Dendritic cell treated with granulocyte-macrophage colony-stimulating factor and Interleukin-4, amounts not matched to agents 40 ng/mL and 50 ng/mL, for 4 days (primary cell): ENCODE measurements at regions not wholly inside any gene's neighbourhood (a gene's known extent, or its start where the extent isn't known, plus 50 kb on each side); places are given as distances from the start of the nearest gene placed in this dataset.
"Not testable (repeated sequence)": the region's sequence is repeated elsewhere in the genome, so short reads cannot be mapped to it uniquely, and the experiment has no call there.

ENCODE experiments used
- H3K27ac Mint-ChIP-seq: one replicate; pipeline ENCODE4 v1.8.0; 2022; ENCODE audit warnings: mild to moderate bottlenecking, mixed read lengths
- H3K27me3 Mint-ChIP-seq: one replicate; pipeline ENCODE4 v1.8.0; 2022; ENCODE audit warnings: mild to moderate bottlenecking, mixed read lengths
- H3K36me3 Mint-ChIP-seq: one replicate; pipeline ENCODE4 v1.8.0; 2022; ENCODE audit warnings: low read depth, mixed read lengths
- H3K4me1 Mint-ChIP-seq: one replicate; pipeline ENCODE4 v1.8.0; 2022; ENCODE audit warnings: low read depth, mixed read lengths
- H3K4me3 Mint-ChIP-seq: one replicate; pipeline ENCODE4 v1.8.0; 2022; ENCODE audit warnings: mild to moderate bottlenecking, moderate library complexity, mixed read lengths
- H3K9me3 Mint-ChIP-seq: one replicate; pipeline ENCODE4 v1.8.0; 2022; ENCODE audit warnings: mixed read lengths
- intact Hi-C: fragments of 100-400 bp; cut with micrococcal nuclease; formaldehyde crosslinking; loops from one replicate; pipeline ENCODE4 v1.15.0; 2022

GRCh38 chr2:39836638-39837037 is 57.6 kb upstream of the THUMPD2 start:
- Mint-ChIP-seq H3K4me1 (no peaks in the 10 kb centered on the region), H3K27ac (no peak overlapping the region), H3K9me3 (peaks cover 25% of the 10 kb centered on the region), H3K36me3 (no peaks in the 10 kb centered on the region), H3K27me3 (no peaks in the 10 kb centered on the region), H3K4me3 (no peak overlapping the region)
- intact Hi-C loops, result no loop called here

GRCh38 chr2:39834426-39834825 is 55.4 kb upstream of the THUMPD2 start:
- Mint-ChIP-seq H3K9me3 (peaks cover 25% of the 10 kb centered on the region), H3K27ac (no peak overlapping the region), H3K4me1 (no peaks in the 10 kb centered on the region), H3K4me3 (no peak overlapping the region), H3K27me3 (no peaks in the 10 kb centered on the region), H3K36me3 (no peaks in the 10 kb centered on the region)
- intact Hi-C loops, result no loop called here

- intact Hi-C loops, H3K9me3 Mint-ChIP-seq, H3K4me3 Mint-ChIP-seq: not testable (repeated sequence)
These were observed 51.6 kb upstream of the THUMPD2 start for GRCh38 chr2:39830610-39831009.

More at GRCh38 chr2:39830610-39831009, 51.6 kb upstream of the THUMPD2 start:
- not testable (repeated sequence) for H3K36me3 Mint-ChIP-seq, H3K4me1 Mint-ChIP-seq, H3K27ac Mint-ChIP-seq, H3K27me3 Mint-ChIP-seq
